ENCODE measurements at regions not wholly inside any gene's neighbourhood (a gene's known extent, or its start where the extent isn't known, plus 50 kb on each side); places are given as distances from the start of the nearest gene placed in this dataset.
A peak's percentile ranks its signal among the peaks of the same experiment; 100 is the strongest.

- Histone ChIP-seq H3K9me3 (no peaks in the 10 kb centered on the region), H3K4me1 (peaks cover 9% of the 10 kb centered on the region), H3K36me3 (replicated peaks in 1 of 2; ENCODE audit: insufficient read depth in 1 of 2, low read depth in 2 of 2) (no peaks in the 10 kb centered on the region), H3K27me3 (no peaks in the 10 kb centered on the region), H3K4me3 (no peak overlapping the region), H3K27ac (peak overlapping the region in 1 of 4 donors; percentile 32)
- DNase-seq (no peak), ATAC-seq (no peak)
- 70 to 71% methylated on average over 10 of the region's 10 CpGs for WGBS, 2 donors
- intact Hi-C loops (cut with DNase I), result no loop called here
- TF ChIP-seq CTCF (IDR thresholded peaks at IDR 0.05) (no peak), POLR2A (IDR thresholded peaks at IDR 0.05) (no peak)
Measured at GRCh38 chr18:22546905-22547570, 129.3 kb upstream of the CTAGE1 start.

- ATAC-seq (no peak), DNase-seq (no peak)
- Histone ChIP-seq H3K4me3 (no peak overlapping the region), H3K4me1 (peaks cover 15% of the 10 kb centered on the region), H3K27me3 (no peaks in the 10 kb centered on the region), H3K27ac (no peak overlapping the region), H3K36me3 (replicated peaks in 1 of 2; ENCODE audit: insufficient read depth in 1 of 2, low read depth in 2 of 2) (no peaks in the 10 kb centered on the region), H3K9me3 (no peaks in the 10 kb centered on the region)
- 78 to 84% methylated on average over 11 of the region's 11 CpGs for WGBS, 2 donors
- intact Hi-C loops (cut with DNase I), result no loop called here
- TF ChIP-seq POLR2A (IDR thresholded peaks at IDR 0.05), result no peak
- no peak for TF ChIP-seq CTCF (IDR thresholded peaks at IDR 0.05)
Measured at GRCh38 chr18:22547807-22548561, 130.3 kb upstream of the CTAGE1 start.

GRCh38 chr18:22549260-22549937 is 131.7 kb upstream of the CTAGE1 start:
- no peaks in the 10 kb centered on the region for H3K27me3 ChIP-seq
- no peak overlapping the region for H3K27ac ChIP-seq
- no peaks in the 10 kb centered on the region for H3K9me3 ChIP-seq
- DNase-seq (no peak), ATAC-seq (no peak)
- no peaks in the 10 kb centered on the region for H3K36me3 ChIP-seq (replicated peaks in 1 of 2; ENCODE audit: insufficient read depth in 1 of 2, low read depth in 2 of 2)
- TF ChIP-seq POLR2A (IDR thresholded peaks at IDR 0.05) (no peak), CTCF (IDR thresholded peaks at IDR 0.05) (no peak)
- WGBS, 2 donors, result 68 to 71% methylated on average over 6 of the region's 6 CpGs
- intact Hi-C loops (cut with DNase I), result no loop called here
- no peak overlapping the region for H3K4me3 ChIP-seq
- H3K4me1 ChIP-seq, result peaks cover 15% of the 10 kb centered on the region

- no peak for ATAC-seq
- H3K27ac ChIP-seq, result no peak overlapping the region
- no peak for TF ChIP-seq CTCF (IDR thresholded peaks at IDR 0.05)
- TF ChIP-seq POLR2A (IDR thresholded peaks at IDR 0.05), result no peak
- H3K4me1 ChIP-seq, result peaks cover 15% of the 10 kb centered on the region
- no peaks in the 10 kb centered on the region for H3K36me3 ChIP-seq (replicated peaks in 1 of 2; ENCODE audit: insufficient read depth in 1 of 2, low read depth in 2 of 2)
- intact Hi-C loops (cut with DNase I), result no loop called here
- H3K4me3 ChIP-seq, result no peak overlapping the region
- no peak for DNase-seq
- no peaks in the 10 kb centered on the region for H3K27me3 ChIP-seq
- WGBS, 2 donors, result 42 to 68% methylated on average over 2 of the region's 2 CpGs
- no peaks in the 10 kb centered on the region for H3K9me3 ChIP-seq
Measured at GRCh38 chr18:22550366-22550765, 132.7 kb upstream of the CTAGE1 start.

Measured in body of pancreas (tissue), 4 donors.